H9 (cell line): ENCODE measurements at regions not wholly inside any gene's neighbourhood (a gene's known extent, or its start where the extent isn't known, plus 50 kb on each side); places are given as distances from the start of the nearest gene placed in this dataset.

ENCODE experiments used
- DNase-seq: peaks from one replicate; pipeline ENCODE4 v3.0.0-alpha.2; 2017
- H2AFZ ChIP-seq: one replicate; pipeline ENCODE4 v1.6.1; 2013; ENCODE audit warnings: mild to moderate bottlenecking, low read length, control low read depth, moderate library complexity
- H2AK5ac ChIP-seq: 2 replicates; pipeline ENCODE4 v1.6.1; 2013; ENCODE audit warnings: low read length, control low read depth, mixed read lengths; ENCODE audit not compliant: insufficient read length
- H2BK120ac ChIP-seq: one replicate; pipeline ENCODE4 v1.6.1; 2013; ENCODE audit warnings: low read depth, mild to moderate bottlenecking, low read length, control low read depth, inconsistent platforms; ENCODE audit not compliant: poor library complexity, severe bottlenecking
- H2BK12ac ChIP-seq: 2 replicates; pipeline ENCODE4 v1.6.1; 2013; ENCODE audit warnings: low read length, control low read depth, mixed read lengths, low read depth; ENCODE audit not compliant: insufficient read length
- H2BK15ac ChIP-seq: 2 replicates; pipeline ENCODE4 v1.6.1; 2013; ENCODE audit warnings: low read depth, low read length, control low read depth
- H2BK20ac ChIP-seq: one replicate; pipeline ENCODE4 v1.6.1; 2013; ENCODE audit warnings: low read depth, mild to moderate bottlenecking, low read length, control low read depth, inconsistent platforms; ENCODE audit not compliant: poor library complexity, severe bottlenecking
- H2BK5ac ChIP-seq: 2 replicates; pipeline ENCODE4 v1.6.1; 2013; ENCODE audit warnings: low read length, control low read depth, mixed read lengths; ENCODE audit not compliant: insufficient read length
- H3K14ac ChIP-seq: 2 replicates; pipeline ENCODE4 v1.6.1; 2013; ENCODE audit warnings: low read length, control low read depth; ENCODE audit not compliant: insufficient read depth
- H3K18ac ChIP-seq: 2 replicates; pipeline ENCODE4 v1.6.1; 2013; ENCODE audit warnings: low read depth, mild to moderate bottlenecking, mixed read lengths, low read length, control low read depth; ENCODE audit not compliant: insufficient read length
- H3K23ac ChIP-seq: 2 replicates; pipeline ENCODE4 v1.6.1; 2013; ENCODE audit warnings: low read length, control low read depth, mixed read lengths, low read depth; ENCODE audit not compliant: insufficient read length
- H3K23me2 ChIP-seq: 2 replicates; pipeline ENCODE4 v1.6.1; 2013; ENCODE audit warnings: low read depth, mild to moderate bottlenecking, mixed read lengths, low read length, control low read depth; ENCODE audit not compliant: insufficient read length, poor library complexity, severe bottlenecking
- H3K27ac ChIP-seq: 2 replicates; pipeline ENCODE4 v1.5.1; 2013; ENCODE audit warnings: low read length, control low read depth, mixed read lengths, low read depth; ENCODE audit not compliant: insufficient read length
- H3K27me3 ChIP-seq: 2 replicates; pipeline ENCODE4 v1.6.1; 2013; ENCODE audit warnings: low read length, control low read depth, inconsistent platforms; ENCODE audit not compliant: insufficient read depth
- H3K4ac ChIP-seq: 2 replicates; pipeline ENCODE4 v1.6.1; 2013; ENCODE audit warnings: low read depth, mild to moderate bottlenecking, control low read depth, inconsistent platforms, low read length, moderate library complexity
- H3K4me1 ChIP-seq: 2 replicates; pipeline ENCODE4 v1.6.1; 2013; ENCODE audit warnings: low read length, control low read depth, inconsistent platforms; ENCODE audit not compliant: insufficient read depth
- H3K4me2 ChIP-seq: 2 replicates; pipeline ENCODE4 v1.6.1; 2013; ENCODE audit warnings: low read length, control low read depth, mixed read lengths; ENCODE audit not compliant: insufficient read length, insufficient read depth
- H3K56ac ChIP-seq: 2 replicates; pipeline ENCODE4 v1.6.1; 2013; ENCODE audit warnings: low read depth, mild to moderate bottlenecking, mixed read lengths, low read length, control low read depth; ENCODE audit not compliant: insufficient read length
- H3K79me1 ChIP-seq: 2 replicates; pipeline ENCODE4 v1.6.1; 2013; ENCODE audit warnings: low read depth, mild to moderate bottlenecking, moderate library complexity, low read length, control low read depth, inconsistent platforms; ENCODE audit not compliant: insufficient read depth, poor library complexity, severe bottlenecking
- H3K79me2 ChIP-seq: 2 replicates; pipeline ENCODE4 v1.6.1; 2013; ENCODE audit warnings: low read length, control low read depth, inconsistent platforms; ENCODE audit not compliant: insufficient read depth
- H3K9ac ChIP-seq: 2 replicates; pipeline ENCODE4 v1.6.1; 2013; ENCODE audit warnings: low read length, control low read depth, mixed read lengths; ENCODE audit not compliant: insufficient read length; ENCODE audit errors: extremely low read depth
- H3K9me3 ChIP-seq: one replicate; pipeline ENCODE4 v1.6.1; 2013; ENCODE audit warnings: low read depth, low read length, inconsistent platforms; ENCODE audit not compliant: control insufficient read depth
- H3T11ph ChIP-seq: one replicate; pipeline ENCODE4 v1.6.1; 2013; ENCODE audit warnings: mild to moderate bottlenecking, low read length, control low read depth, inconsistent platforms
- H4K20me1 ChIP-seq: one replicate; pipeline ENCODE4 v1.6.1; 2013; ENCODE audit not compliant: control insufficient read depth, insufficient read length, insufficient read depth
- H4K5ac ChIP-seq: 2 replicates; pipeline ENCODE4 v1.6.1; 2013; ENCODE audit warnings: low read depth, mild to moderate bottlenecking, mixed read lengths, low read length, control low read depth; ENCODE audit not compliant: insufficient read length
- H4K8ac ChIP-seq: replicated peaks from 2 replicates; pipeline ENCODE4 v1.6.1; 2013; ENCODE audit warnings: low read length, control low read depth, mixed read lengths, low read depth; ENCODE audit not compliant: insufficient read length
- H4K91ac ChIP-seq: 2 replicates; pipeline ENCODE4 v1.6.1; 2013; ENCODE audit warnings: low read depth, mild to moderate bottlenecking, moderate library complexity, mixed read lengths, low read length, control low read depth; ENCODE audit not compliant: insufficient read length
- H3K27ac Mint-ChIP-seq, 3 experiments: 2 replicates in 2 of 3; 3 replicates in 1 of 3; pipeline ENCODE4 v1.8.0; 2020 to 2021; ENCODE audit warnings: mixed read lengths in 3 of 3, mild to moderate bottlenecking in 1 of 3, moderate library complexity in 1 of 3
- H3K27me3 Mint-ChIP-seq: 2 replicates; pipeline ENCODE4 v1.8.0; 2021; ENCODE audit warnings: low read depth, mild to moderate bottlenecking, moderate library complexity, mixed read lengths
- H3K36me3 Mint-ChIP-seq, 3 experiments: 2 replicates in 2 of 3; 3 replicates in 1 of 3; pipeline ENCODE4 v1.8.0; 2020 to 2021; ENCODE audit warnings: low read depth in 3 of 3, mixed read lengths in 3 of 3; ENCODE audit not compliant: insufficient read depth in 1 of 3
- H3K4me1 Mint-ChIP-seq, 2 experiments: 2 replicates each; pipeline ENCODE4 v1.8.0; 2020; ENCODE audit warnings: mixed read lengths in 2 of 2
- H3K4me3 Mint-ChIP-seq, 2 experiments: 2 replicates in 1 of 2; 3 replicates in 1 of 2; pipeline ENCODE4 v1.8.0; 2020 to 2021; ENCODE audit warnings: mild to moderate bottlenecking in 2 of 2, mixed read lengths in 2 of 2, moderate library complexity in 1 of 2
- H3K9me3 Mint-ChIP-seq, 2 experiments: 2 replicates in 1 of 2; 3 replicates in 1 of 2; pipeline ENCODE4 v1.8.0; 2020; ENCODE audit warnings: mild to moderate bottlenecking in 2 of 2, mixed read lengths in 2 of 2, moderate library complexity in 1 of 2
- CTCF ChIP-seq: fragments of 200-600 bp; sonication (generic); conservative IDR thresholded peaks from 3 replicates; pipeline ENCODE4 v1.8.0; 2021; ENCODE audit warnings: antibody characterized with exemption, mild to moderate bottlenecking
- WGBS: extraction: QIAGEN DNeasy Blood & Tissue Kit; methylation state at CpG from one replicate; pipeline ENCODE4 v1.1.7; 2013; ENCODE audit warnings: missing lambda C conversion rate, low lambda C conversion rate, mixed read lengths; ENCODE audit not compliant: insufficient read length; ENCODE audit errors: extremely low coverage; 5-methylcytosine and 5-hydroxymethylcytosine counted together

GRCh38 chr5:98397081-98397480, 376.4 kb upstream of the RGMB start:
- WGBS = no CpG with 5 or more reads among the region's 3 CpGs

More at GRCh38 chr5:98397081-98397480, 376.4 kb upstream of the RGMB start:
- Histone ChIP-seq H4K20me1 (no peaks in the 10 kb centered on the region), H3K4me1 (no peaks in the 10 kb centered on the region), H3K27ac (no peak overlapping the region), H2BK20ac (no peak overlapping the region), H4K91ac (no peak overlapping the region), H3K18ac (no peak overlapping the region), H3K14ac (no peak overlapping the region), H2BK15ac (no peak overlapping the region), H3K4ac (no peak overlapping the region), H3K79me1 (no peaks in the 10 kb centered on the region), H2AFZ (no peak overlapping the region), H3K79me2 (no peaks in the 10 kb centered on the region), H4K5ac (no peak overlapping the region), H3K27me3 (no peaks in the 10 kb centered on the region), H3K23ac (no peak overlapping the region), H2BK5ac (no peak overlapping the region), H3K4me2 (no peak overlapping the region), H3K56ac (no peak overlapping the region), H3T11ph (no peak overlapping the region), H2BK120ac (no peak overlapping the region), H2BK12ac (no peak overlapping the region), H3K9ac (no peak overlapping the region), H2AK5ac (no peak overlapping the region), H3K9me3 (no peaks in the 10 kb centered on the region), H4K8ac (no peak overlapping the region), H3K23me2 (no peaks in the 10 kb centered on the region)
- DNase-seq = no peak
- Mint-ChIP-seq H3K4me1 (no peaks in the 10 kb centered on the region), H3K27me3 (no peaks in the 10 kb centered on the region; the same call in 1 of the 2 replicates), H3K9me3 (no peaks in the 10 kb centered on the region; a peak in 1 of 5 replicates), H3K36me3 (peaks cover 0 to 3% (median 0%) of the 10 kb centered on the region in 3 experiments; a peak in 2 of 7 replicates), H3K27ac (no peak overlapping the region), H3K4me3 (no peak overlapping the region)
- no peak for TF ChIP-seq CTCF
